ENCODE measurements at regions not wholly inside any gene's neighbourhood (a gene's known extent, or its start where the extent isn't known, plus 50 kb on each side); places are given as distances from the start of the nearest gene placed in this dataset.

DNA sequence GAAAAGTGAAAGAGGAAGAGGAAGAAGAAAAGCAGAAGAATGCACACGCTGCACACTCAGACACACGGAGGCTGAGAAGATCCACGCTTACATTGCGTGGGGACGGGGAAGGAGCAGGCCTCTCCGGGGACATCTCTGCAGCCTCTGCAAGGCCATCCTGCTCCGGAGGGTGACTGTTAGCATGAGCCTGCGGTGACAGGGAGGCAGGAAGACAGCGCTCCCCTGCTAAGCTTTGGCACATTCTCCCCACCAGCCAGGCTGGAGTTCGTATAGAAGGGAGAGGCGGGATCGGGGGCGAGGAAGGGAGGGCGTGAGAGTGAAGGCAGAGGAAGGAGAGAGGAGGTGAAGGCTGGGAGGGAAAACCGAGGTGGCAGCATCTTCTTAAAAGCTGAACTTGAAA is 366.0 kb upstream of the SHH start:
- Histone ChIP-seq H3K4me3 (ENCODE audit: low read depth in 2 of 2, low read length in 2 of 2) (no peak overlapping the region), H3K9me3 (ENCODE audit: control insufficient read depth, insufficient read depth, low read depth, low read length) (no peaks in the 10 kb centered on the region), H3K27me3 (ENCODE audit: control insufficient read depth, insufficient read depth, low read length) (no peaks in the 10 kb centered on the region), H3K36me3 (ENCODE audit: control insufficient read depth, insufficient read depth, low read length) (no peaks in the 10 kb centered on the region), H3K27ac (ENCODE audit: low read length) (no peak overlapping the region), H3K4me1 (ENCODE audit: control insufficient read depth, insufficient read depth, low read length) (no peaks in the 10 kb centered on the region)
- TF ChIP-seq, protein P1, sequence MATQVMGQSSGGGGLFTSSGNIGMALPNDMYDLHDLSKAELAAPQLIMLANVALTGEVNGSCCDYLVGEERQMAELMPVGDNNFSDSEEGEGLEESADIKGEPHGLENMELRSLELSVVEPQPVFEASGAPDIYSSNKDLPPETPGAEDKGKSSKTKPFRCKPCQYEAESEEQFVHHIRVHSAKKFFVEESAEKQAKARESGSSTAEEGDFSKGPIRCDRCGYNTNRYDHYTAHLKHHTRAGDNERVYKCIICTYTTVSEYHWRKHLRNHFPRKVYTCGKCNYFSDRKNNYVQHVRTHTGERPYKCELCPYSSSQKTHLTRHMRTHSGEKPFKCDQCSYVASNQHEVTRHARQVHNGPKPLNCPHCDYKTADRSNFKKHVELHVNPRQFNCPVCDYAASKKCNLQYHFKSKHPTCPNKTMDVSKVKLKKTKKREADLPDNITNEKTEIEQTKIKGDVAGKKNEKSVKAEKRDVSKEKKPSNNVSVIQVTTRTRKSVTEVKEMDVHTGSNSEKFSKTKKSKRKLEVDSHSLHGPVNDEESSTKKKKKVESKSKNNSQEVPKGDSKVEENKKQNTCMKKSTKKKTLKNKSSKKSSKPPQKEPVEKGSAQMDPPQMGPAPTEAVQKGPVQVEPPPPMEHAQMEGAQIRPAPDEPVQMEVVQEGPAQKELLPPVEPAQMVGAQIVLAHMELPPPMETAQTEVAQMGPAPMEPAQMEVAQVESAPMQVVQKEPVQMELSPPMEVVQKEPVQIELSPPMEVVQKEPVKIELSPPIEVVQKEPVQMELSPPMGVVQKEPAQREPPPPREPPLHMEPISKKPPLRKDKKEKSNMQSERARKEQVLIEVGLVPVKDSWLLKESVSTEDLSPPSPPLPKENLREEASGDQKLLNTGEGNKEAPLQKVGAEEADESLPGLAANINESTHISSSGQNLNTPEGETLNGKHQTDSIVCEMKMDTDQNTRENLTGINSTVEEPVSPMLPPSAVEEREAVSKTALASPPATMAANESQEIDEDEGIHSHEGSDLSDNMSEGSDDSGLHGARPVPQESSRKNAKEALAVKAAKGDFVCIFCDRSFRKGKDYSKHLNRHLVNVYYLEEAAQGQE (IDR thresholded peaks at IDR 0.05; ENCODE audit: insufficient read depth in 1 of 2, low read depth in 2 of 2, low read length in 1 of 2), result no peak
- TF ChIP-seq POLR2AphosphoS5 (IDR thresholded peaks at IDR 0.05; ENCODE audit: low read depth, low read length) (no peak), TCF7L2 (IDR thresholded peaks at IDR 0.05; ENCODE audit: low read depth, low read length) (no peak), SIN3A (IDR thresholded peaks at IDR 0.05; ENCODE audit: borderline replicate concordance, insufficient read depth, low read depth, low read length) (no peak)
- TF ChIP-seq, protein P2, sequence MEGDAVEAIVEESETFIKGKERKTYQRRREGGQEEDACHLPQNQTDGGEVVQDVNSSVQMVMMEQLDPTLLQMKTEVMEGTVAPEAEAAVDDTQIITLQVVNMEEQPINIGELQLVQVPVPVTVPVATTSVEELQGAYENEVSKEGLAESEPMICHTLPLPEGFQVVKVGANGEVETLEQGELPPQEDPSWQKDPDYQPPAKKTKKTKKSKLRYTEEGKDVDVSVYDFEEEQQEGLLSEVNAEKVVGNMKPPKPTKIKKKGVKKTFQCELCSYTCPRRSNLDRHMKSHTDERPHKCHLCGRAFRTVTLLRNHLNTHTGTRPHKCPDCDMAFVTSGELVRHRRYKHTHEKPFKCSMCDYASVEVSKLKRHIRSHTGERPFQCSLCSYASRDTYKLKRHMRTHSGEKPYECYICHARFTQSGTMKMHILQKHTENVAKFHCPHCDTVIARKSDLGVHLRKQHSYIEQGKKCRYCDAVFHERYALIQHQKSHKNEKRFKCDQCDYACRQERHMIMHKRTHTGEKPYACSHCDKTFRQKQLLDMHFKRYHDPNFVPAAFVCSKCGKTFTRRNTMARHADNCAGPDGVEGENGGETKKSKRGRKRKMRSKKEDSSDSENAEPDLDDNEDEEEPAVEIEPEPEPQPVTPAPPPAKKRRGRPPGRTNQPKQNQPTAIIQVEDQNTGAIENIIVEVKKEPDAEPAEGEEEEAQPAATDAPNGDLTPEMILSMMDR (IDR thresholded peaks at IDR 0.05), result no peak
- no TSS peak for BruUV-seq (replicated peaks)
- in situ Hi-C loops (cut with HindIII; ENCODE audit: low pct_unique_long_range_greater_than_20kb, low sequenced_read_pairs), result no loop called here
- DNase-seq (ENCODE audit: low read depth, low spot score) (no peak), ATAC-seq (no peak)
- ChIA-PET POLR2A (no interaction called here), CTCF (no interaction called here)
- intact Hi-C loops (cut with micrococcal nuclease; ENCODE audit: unreplicated experiment), result no loop called here

DNA sequence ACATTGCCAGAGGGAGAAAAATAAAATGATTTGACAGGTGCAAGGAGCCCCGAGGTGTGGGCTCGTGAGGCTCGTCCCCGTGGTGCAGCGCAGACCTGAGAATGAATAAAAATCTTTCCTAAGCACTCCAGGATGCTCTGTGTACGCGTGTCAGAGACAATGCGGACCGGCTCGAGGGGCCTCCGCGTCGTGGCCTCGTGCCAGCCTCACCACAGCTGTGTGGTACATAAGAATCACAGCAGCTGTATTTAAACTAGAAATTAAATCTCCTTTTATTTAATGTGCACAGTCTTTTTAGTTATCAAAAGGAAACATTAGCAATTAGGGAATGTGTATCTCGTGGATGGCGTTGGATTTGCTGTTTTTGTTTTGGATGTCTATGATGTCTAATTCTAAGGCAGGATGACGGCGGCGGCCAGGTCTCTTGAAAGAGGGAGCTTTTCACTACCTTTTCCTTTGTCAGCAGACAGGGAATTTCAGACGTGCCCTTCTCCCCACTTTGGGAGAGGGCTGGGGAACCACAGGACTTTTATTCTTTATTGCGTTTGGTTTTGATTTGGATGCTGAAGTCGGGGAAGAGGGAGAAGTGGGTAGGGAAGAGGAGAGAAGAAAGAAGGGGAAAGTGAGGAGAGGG is 365.3 kb upstream of the SHH start:
- no peaks in the 10 kb centered on the region for H3K27me3 ChIP-seq (ENCODE audit: control insufficient read depth, insufficient read depth, low read length)
- in situ Hi-C loops (cut with HindIII; ENCODE audit: low pct_unique_long_range_greater_than_20kb, low sequenced_read_pairs), result no loop called here
- CTCF ChIA-PET, result no interaction called here
- TF ChIP-seq POLR2AphosphoS5 (IDR thresholded peaks at IDR 0.05; ENCODE audit: low read depth, low read length) (no peak), TCF7L2 (IDR thresholded peaks at IDR 0.05; ENCODE audit: low read depth, low read length) (no peak), SIN3A (IDR thresholded peaks at IDR 0.05; ENCODE audit: borderline replicate concordance, insufficient read depth, low read depth, low read length) (no peak)
- TF ChIP-seq, protein P1 (IDR thresholded peaks at IDR 0.05; ENCODE audit: insufficient read depth in 1 of 2, low read depth in 2 of 2, low read length in 1 of 2), result no peak
- TF ChIP-seq, protein P2 (IDR thresholded peaks at IDR 0.05), result no peak
- no peak overlapping the region for H3K27ac ChIP-seq (ENCODE audit: low read length)
- DNase-seq (ENCODE audit: low read depth, low spot score) (no peak), ATAC-seq (no peak)
- intact Hi-C loops (cut with micrococcal nuclease; ENCODE audit: unreplicated experiment), result no loop called here
- POLR2A ChIA-PET, result no interaction called here
- H3K9me3 ChIP-seq (ENCODE audit: control insufficient read depth, insufficient read depth, low read depth, low read length), result no peaks in the 10 kb centered on the region
- H3K4me3 ChIP-seq (ENCODE audit: low read depth in 2 of 2, low read length in 2 of 2), result no peak overlapping the region
- BruUV-seq (replicated peaks), result no TSS peak
- no peaks in the 10 kb centered on the region for H3K4me1 ChIP-seq (ENCODE audit: control insufficient read depth, insufficient read depth, low read length)
- no peaks in the 10 kb centered on the region for H3K36me3 ChIP-seq (ENCODE audit: control insufficient read depth, insufficient read depth, low read length)

All from Panc1 (cell line).